Activated CD4-positive, CD25-positive, alpha-beta regulatory T cell treated with anti-CD3 and anti-CD28 coated beads, Interleukin-2, amount 50 U/mL, for 24 hours (primary cell): ENCODE measurements at regions not wholly inside any gene's neighbourhood (a gene's known extent, or its start where the extent isn't known, plus 50 kb on each side); places are given as distances from the start of the nearest gene placed in this dataset.
"Not testable (repeated sequence)": the region's sequence is repeated elsewhere in the genome, so short reads cannot be mapped to it uniquely, and the experiment has no call there.

Experiments used
- ATAC-seq, 2 donors: fragments of 150-1000 bp; cut with Tn5 transposase; one replicate each; pipeline ENCODE4 v1.10.0; 2021; ENCODE audit warnings: mild to moderate bottlenecking in 1 of 2, moderate library complexity in 1 of 2

DNA sequence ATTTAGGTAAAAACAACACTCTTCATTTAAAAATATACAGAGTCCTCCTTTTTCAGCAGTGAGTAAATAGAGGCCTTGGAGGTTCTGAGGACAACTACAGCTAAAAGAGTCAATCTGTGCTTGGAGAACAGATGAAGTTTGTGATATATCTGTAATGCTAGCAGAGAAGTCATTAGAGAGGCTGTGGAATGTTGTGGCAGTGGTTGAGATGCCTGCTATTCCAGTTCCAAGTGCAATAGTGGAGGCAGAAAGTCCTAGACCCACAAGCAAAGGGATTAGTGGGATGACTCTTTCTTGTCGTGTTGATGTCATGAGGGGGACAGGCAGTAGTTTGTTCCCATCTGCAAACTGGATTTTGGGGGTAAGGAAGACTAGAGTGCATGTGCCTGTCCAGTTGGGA lies 62.1 kb upstream of the EZR start:
- ATAC-seq: not testable (repeated sequence)

- ATAC-seq: peak; percentile 89 to 98
These were observed 60.0 kb upstream of the EZR start for GRCh38 chr6:158879180-158879579.

DNA sequence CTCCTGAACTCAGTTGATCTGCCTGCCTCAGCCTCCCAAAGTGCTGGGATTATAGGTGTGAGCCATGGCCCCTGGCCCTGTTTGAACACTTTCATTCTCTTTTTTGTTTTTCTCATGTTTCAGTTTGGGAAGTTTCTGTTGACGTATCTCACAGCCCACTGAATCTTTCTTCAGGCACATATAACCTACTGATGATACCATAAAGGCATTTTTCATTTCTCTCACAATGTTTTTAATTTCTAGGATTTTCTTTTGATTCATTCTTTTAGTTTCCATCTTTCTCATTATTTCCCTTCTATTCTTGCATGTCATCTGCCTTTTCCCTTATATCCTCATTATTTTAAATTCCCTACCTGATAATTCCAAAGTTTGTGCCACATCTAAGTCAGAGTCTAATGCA lies 58.5 kb upstream of the EZR start:
- ATAC-seq: no peak

DNA sequence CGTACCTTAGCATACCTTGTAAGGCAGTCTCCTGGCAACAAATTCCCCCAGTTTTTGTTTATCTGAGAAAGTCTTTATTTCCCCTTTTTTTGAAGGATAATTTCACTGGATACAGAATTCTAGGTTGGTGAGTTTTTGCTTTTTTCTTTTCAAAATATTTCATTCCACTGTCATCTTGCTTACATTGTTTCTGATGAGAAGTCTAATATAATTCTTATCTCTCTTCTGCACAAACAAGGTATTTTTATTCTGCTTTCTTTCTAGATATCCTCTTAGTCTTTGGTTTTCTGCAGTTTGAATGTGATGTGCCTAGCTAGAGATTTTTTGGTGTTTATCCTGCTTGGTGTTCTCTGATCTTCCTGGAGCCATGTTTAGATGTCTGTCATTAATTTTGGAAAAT lies 57.7 kb upstream of the EZR start:
- no peak for ATAC-seq

- ATAC-seq: no peak
These were observed 51.4 kb upstream of the EZR start for GRCh38 chr6:158870649-158870957.

GRCh38 chr6:158869826-158870648 lies 50.9 kb upstream of the EZR start:
- peak; percentile 92 to 93 for ATAC-seq

GRCh38 chr6:158868890-158869825 lies 50.0 kb upstream of the EZR start:
- peak; percentile 34 to 40 for ATAC-seq
